Activated naive CD4-positive, alpha-beta T cell treated with anti-CD3 and anti-CD28 coated beads for 36 hours (primary cell): ENCODE measurements at regions not wholly inside any gene's neighbourhood (a gene's known extent, or its start where the extent isn't known, plus 50 kb on each side); places are given as distances from the start of the nearest gene placed in this dataset.
"Not testable (repeated sequence)": the region's sequence is repeated elsewhere in the genome, so short reads cannot be mapped to it uniquely, and the experiment has no call there.

ENCODE experiments used
- CTCF ChIA-PET: fragments of 350-600 bp; sonication (Branson Sonifier 250); formaldehyde crosslinking; loops from one replicate; lab custom pipeline; 2021; ENCODE audit warnings: antibody characterized with exemption; lab: Charles Lee
- DNase-seq: peaks from one replicate; pipeline ENCODE4 v3.0.0-alpha.2; 2020
- H3K27ac Mint-ChIP-seq: one replicate; pipeline ENCODE4 v1.8.0; 2021; ENCODE audit warnings: mild to moderate bottlenecking, mixed read lengths
- H3K27me3 Mint-ChIP-seq: one replicate; pipeline ENCODE4 v1.8.0; 2021; ENCODE audit warnings: low read depth, mixed read lengths
- H3K36me3 Mint-ChIP-seq: one replicate; pipeline ENCODE4 v1.8.0; 2021; ENCODE audit warnings: low read depth, mixed read lengths
- H3K4me1 Mint-ChIP-seq: one replicate; pipeline ENCODE4 v1.8.0; 2021; ENCODE audit warnings: low read depth, mixed read lengths
- H3K4me3 Mint-ChIP-seq: one replicate; pipeline ENCODE4 v1.8.0; 2021; ENCODE audit warnings: mild to moderate bottlenecking, moderate library complexity, mixed read lengths
- H3K9me3 Mint-ChIP-seq: one replicate; pipeline ENCODE4 v1.8.0; 2021; ENCODE audit warnings: mixed read lengths
- intact Hi-C: fragments of 100-400 bp; cut with micrococcal nuclease; formaldehyde crosslinking; loops from one replicate; pipeline ENCODE4 v1.15.1; 2023

GRCh38 chr12:33596814-33597213 lies 157.2 kb upstream of the SYT10 start:
- no peaks in the 10 kb centered on the region for H3K36me3 Mint-ChIP-seq
- no peak for DNase-seq
- no peaks in the 10 kb centered on the region for H3K4me1 Mint-ChIP-seq
- H3K4me3 Mint-ChIP-seq, result no peak overlapping the region
- no peaks in the 10 kb centered on the region for H3K9me3 Mint-ChIP-seq
- intact Hi-C loops, result no loop called here
- CTCF ChIA-PET, result interaction anchor here (0.6 kb wide), 1 partner anchor 646 kb away, joined by 3 read pairs; no protein-coding TSS in a partner anchor
- no peaks in the 10 kb centered on the region for H3K27me3 Mint-ChIP-seq
- no peak overlapping the region for H3K27ac Mint-ChIP-seq

- DNase-seq, result no peak
- Mint-ChIP-seq H3K4me3 (no peak overlapping the region), H3K27me3 (no peaks in the 10 kb centered on the region), H3K36me3 (no peaks in the 10 kb centered on the region), H3K4me1 (no peaks in the 10 kb centered on the region), H3K27ac (no peak overlapping the region), H3K9me3 (no peaks in the 10 kb centered on the region)
- CTCF ChIA-PET, result no interaction called here
- intact Hi-C loops, result loop anchor here (10.0 kb wide), 1 partner anchor 848 kb away; the partner anchor contains the start of gene YARS2
Measured at GRCh38 chr12:33602515-33602914, 162.9 kb upstream of the SYT10 start.

GRCh38 chr12:33605757-33606156 lies 166.1 kb upstream of the SYT10 start:
- H3K9me3 Mint-ChIP-seq, result no peaks in the 10 kb centered on the region
- no peak for DNase-seq
- intact Hi-C loops, result loop anchor here (10.0 kb wide), 1 partner anchor 851 kb away; the partner anchor contains the start of gene YARS2
- CTCF ChIA-PET, result no interaction called here
- H3K27me3 Mint-ChIP-seq, result no peaks in the 10 kb centered on the region
- no peaks in the 10 kb centered on the region for H3K4me1 Mint-ChIP-seq
- no peak overlapping the region for H3K4me3 Mint-ChIP-seq
- no peak overlapping the region for H3K27ac Mint-ChIP-seq
- H3K36me3 Mint-ChIP-seq, result no peaks in the 10 kb centered on the region

GRCh38 chr12:33609910-33610309 lies 170.3 kb upstream of the SYT10 start:
- H3K4me1 Mint-ChIP-seq, result no peaks in the 10 kb centered on the region
- H3K9me3 Mint-ChIP-seq, result peaks cover 2% of the 10 kb centered on the region
- H3K27me3 Mint-ChIP-seq, result no peaks in the 10 kb centered on the region
- intact Hi-C loops, result loop anchor here (10.0 kb wide), 1 partner anchor 855 kb away; the partner anchor contains the start of gene YARS2
- DNase-seq, result no peak
- no peak overlapping the region for H3K27ac Mint-ChIP-seq
- CTCF ChIA-PET, result no interaction called here
- H3K36me3 Mint-ChIP-seq, result no peaks in the 10 kb centered on the region
- H3K4me3 Mint-ChIP-seq, result no peak overlapping the region

GRCh38 chr12:33614630-33615029 lies 175.0 kb upstream of the SYT10 start:
- Mint-ChIP-seq H3K27me3 (no peaks in the 10 kb centered on the region), H3K27ac (no peak overlapping the region), H3K4me3 (no peak overlapping the region), H3K36me3 (no peaks in the 10 kb centered on the region), H3K4me1 (no peaks in the 10 kb centered on the region), H3K9me3 (peaks cover 17% of the 10 kb centered on the region)
- CTCF ChIA-PET, result no interaction called here
- intact Hi-C loops, result no loop called here
- no peak for DNase-seq

- H3K9me3 Mint-ChIP-seq, result peaks cover 19% of the 10 kb centered on the region
- no peaks in the 10 kb centered on the region for H3K27me3 Mint-ChIP-seq
- no peaks in the 10 kb centered on the region for H3K4me1 Mint-ChIP-seq
- CTCF ChIA-PET, result interaction anchor here (0.6 kb wide), 1 partner anchor 595 kb away, joined by 3 read pairs; no protein-coding TSS in a partner anchor
- no peaks in the 10 kb centered on the region for H3K36me3 Mint-ChIP-seq
- no peak overlapping the region for H3K4me3 Mint-ChIP-seq
- H3K27ac Mint-ChIP-seq, result no peak overlapping the region
- intact Hi-C loops, result no loop called here
- no peak for DNase-seq
Measured at GRCh38 chr12:33617218-33617617, 177.6 kb upstream of the SYT10 start.

GRCh38 chr12:33628087-33628486 lies 188.5 kb upstream of the SYT10 start:
- H3K4me1 Mint-ChIP-seq, result no peaks in the 10 kb centered on the region

GRCh38 chr12:33634544-33634943 lies 194.9 kb upstream of the SYT10 start:
- CTCF ChIA-PET, result no interaction called here
- Mint-ChIP-seq H3K36me3 (no peaks in the 10 kb centered on the region), H3K4me3 (no peak overlapping the region), H3K27ac (no peak overlapping the region), H3K4me1 (no peaks in the 10 kb centered on the region), H3K9me3 (peaks cover 10% of the 10 kb centered on the region), H3K27me3 (no peaks in the 10 kb centered on the region)
- intact Hi-C loops, result no loop called here
- no peak for DNase-seq

More at GRCh38 chr12:33628087-33628486, 188.5 kb upstream of the SYT10 start:
- H3K36me3 Mint-ChIP-seq, result no peaks in the 10 kb centered on the region
- no peak for DNase-seq
- no peaks in the 10 kb centered on the region for H3K27me3 Mint-ChIP-seq
- H3K27ac Mint-ChIP-seq, result no peak overlapping the region
- CTCF ChIA-PET, result no interaction called here
- peaks cover 5% of the 10 kb centered on the region for H3K9me3 Mint-ChIP-seq
- intact Hi-C loops, result no loop called here
- H3K4me3 Mint-ChIP-seq, result no peak overlapping the region

GRCh38 chr12:33636930-33637329 lies 197.3 kb upstream of the SYT10 start:
- intact Hi-C loops, DNase-seq, H3K9me3 Mint-ChIP-seq, H3K27ac Mint-ChIP-seq, CTCF ChIA-PET, H3K4me1 Mint-ChIP-seq, H3K36me3 Mint-ChIP-seq, H3K4me3 Mint-ChIP-seq, H3K27me3 Mint-ChIP-seq: not testable (repeated sequence)

GRCh38 chr12:33639975-33640374 lies 200.4 kb upstream of the SYT10 start:
- H3K4me3 Mint-ChIP-seq, result no peak overlapping the region

GRCh38 chr12:33649992-33650391 lies 210.4 kb upstream of the SYT10 start:
- intact Hi-C loops, result no loop called here
- Mint-ChIP-seq H3K27ac (no peak overlapping the region), H3K27me3 (no peaks in the 10 kb centered on the region), H3K9me3 (peaks cover 6% of the 10 kb centered on the region), H3K4me1 (no peaks in the 10 kb centered on the region), H3K4me3 (no peak overlapping the region), H3K36me3 (no peaks in the 10 kb centered on the region)
- CTCF ChIA-PET, result no interaction called here
- DNase-seq, result no peak

More at GRCh38 chr12:33639975-33640374, 200.4 kb upstream of the SYT10 start:
- Mint-ChIP-seq H3K27ac (no peak overlapping the region), H3K36me3 (no peaks in the 10 kb centered on the region), H3K9me3 (peaks cover 5% of the 10 kb centered on the region), H3K27me3 (no peaks in the 10 kb centered on the region), H3K4me1 (no peaks in the 10 kb centered on the region)
- intact Hi-C loops, result no loop called here
- DNase-seq, result no peak
- CTCF ChIA-PET, result no interaction called here

GRCh38 chr12:33650832-33651231 lies 211.2 kb upstream of the SYT10 start:
- Mint-ChIP-seq H3K36me3 (no peaks in the 10 kb centered on the region), H3K4me1 (no peaks in the 10 kb centered on the region), H3K9me3 (peaks cover 6% of the 10 kb centered on the region), H3K27me3 (no peaks in the 10 kb centered on the region), H3K27ac (no peak overlapping the region), H3K4me3 (no peak overlapping the region)
- intact Hi-C loops, result no loop called here
- CTCF ChIA-PET, result no interaction called here
- DNase-seq, result no peak

- Mint-ChIP-seq H3K36me3 (no peaks in the 10 kb centered on the region), H3K4me3 (no peak overlapping the region), H3K4me1 (no peaks in the 10 kb centered on the region), H3K9me3 (peaks cover 6% of the 10 kb centered on the region), H3K27me3 (no peaks in the 10 kb centered on the region), H3K27ac (no peak overlapping the region)
- DNase-seq, result no peak
- CTCF ChIA-PET, result no interaction called here
- intact Hi-C loops, result no loop called here
Measured at GRCh38 chr12:33653362-33653761, 213.7 kb upstream of the SYT10 start.
